T-helper 22 cell (primary cell): ENCODE measurements at regions not wholly inside any gene's neighbourhood (a gene's known extent, or its start where the extent isn't known, plus 50 kb on each side); places are given as distances from the start of the nearest gene placed in this dataset.
A peak's percentile ranks its signal among the peaks of the same experiment; 100 is the strongest.
"Not testable (repeated sequence)": the region's sequence is repeated elsewhere in the genome, so short reads cannot be mapped to it uniquely, and the experiment has no call there.

Experiments
- DNase-seq: peaks from one replicate; pipeline ENCODE4 v3.0.0-alpha.2; 2020; ENCODE audit warnings: low read depth

- no peak for DNase-seq
Measured at GRCh38 chr12:25424211-25424731, 128.8 kb downstream of the LMNTD1 start.

DNA sequence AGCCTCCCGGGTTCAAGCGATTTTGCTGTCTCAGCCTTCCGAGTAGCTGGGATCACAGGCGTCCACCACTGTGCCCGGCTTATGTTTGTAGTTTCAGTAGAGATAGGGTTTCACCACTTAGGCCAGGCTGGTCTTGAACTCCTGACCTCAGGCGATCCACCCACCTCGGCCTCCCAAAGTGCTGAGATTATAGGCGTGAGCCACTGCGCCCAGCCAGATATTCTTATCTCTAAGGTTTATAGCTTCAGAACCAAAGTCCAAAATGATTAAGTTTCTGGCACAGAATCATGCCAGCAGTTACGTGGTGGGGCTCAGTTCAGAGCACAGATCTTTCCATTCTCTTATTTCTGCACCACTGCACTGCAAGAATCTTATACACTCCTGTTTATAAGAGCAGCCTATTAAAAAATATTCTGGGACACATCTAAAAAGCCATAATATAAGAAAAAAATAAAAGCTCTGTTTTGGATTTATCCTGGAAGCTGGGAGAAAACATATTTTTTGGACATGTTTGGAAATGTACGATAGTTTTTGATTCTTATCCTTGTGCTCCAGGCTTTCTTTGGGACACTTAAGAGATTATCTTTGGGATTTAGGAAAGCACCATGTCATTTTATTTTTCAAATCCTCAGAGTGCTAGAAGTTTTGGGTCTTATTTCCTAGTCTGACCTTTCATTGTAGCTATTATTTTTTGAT is 129.6 kb downstream of the LMNTD1 start:
- DNase-seq, result no peak

GRCh38 chr12:25422241-25422640 is 130.8 kb downstream of the LMNTD1 start:
- DNase-seq, result no peak

GRCh38 chr12:25421651-25422167 is 131.4 kb downstream of the LMNTD1 start:
- no peak for DNase-seq

DNA sequence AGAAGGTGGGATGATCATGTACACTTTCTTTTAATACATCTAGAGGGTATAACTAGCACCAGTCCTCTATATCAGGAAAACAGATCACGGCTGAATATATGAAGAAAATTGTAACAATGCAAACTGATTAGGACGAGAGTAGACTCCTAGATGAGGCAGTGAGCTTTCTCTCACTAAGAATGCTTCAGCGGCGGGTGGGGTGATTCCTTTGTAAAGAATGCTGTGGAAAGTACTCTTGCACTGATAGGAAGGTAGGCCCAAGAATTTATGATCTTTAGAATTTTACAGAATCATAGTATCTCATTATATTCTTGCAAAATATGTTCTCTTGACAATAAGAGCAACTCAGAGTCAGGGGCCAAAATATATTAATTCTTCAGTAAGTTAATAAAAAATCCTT is 133.0 kb downstream of the LMNTD1 start:
- DNase-seq, result no peak

DNA sequence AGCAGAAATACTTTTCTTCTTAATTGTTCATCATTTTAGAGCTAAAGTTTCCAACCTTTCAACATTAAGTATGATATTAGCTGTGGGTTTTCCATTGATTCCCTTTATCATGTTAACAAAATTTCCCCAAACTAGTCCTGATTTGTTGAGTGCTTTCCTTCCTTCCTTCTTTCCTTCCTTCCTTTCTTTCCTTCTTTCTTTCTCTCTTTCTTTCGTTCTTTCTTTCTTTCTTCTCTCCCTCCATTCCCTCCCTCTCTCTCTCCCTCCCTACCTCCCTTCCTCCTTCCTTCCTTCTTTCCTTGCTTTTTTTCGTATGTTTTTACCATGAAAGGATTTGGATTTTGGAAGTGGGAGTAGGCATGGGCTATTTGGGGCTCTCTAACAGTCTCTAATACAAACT is 133.5 kb downstream of the LMNTD1 start:
- DNase-seq, result no peak

DNA sequence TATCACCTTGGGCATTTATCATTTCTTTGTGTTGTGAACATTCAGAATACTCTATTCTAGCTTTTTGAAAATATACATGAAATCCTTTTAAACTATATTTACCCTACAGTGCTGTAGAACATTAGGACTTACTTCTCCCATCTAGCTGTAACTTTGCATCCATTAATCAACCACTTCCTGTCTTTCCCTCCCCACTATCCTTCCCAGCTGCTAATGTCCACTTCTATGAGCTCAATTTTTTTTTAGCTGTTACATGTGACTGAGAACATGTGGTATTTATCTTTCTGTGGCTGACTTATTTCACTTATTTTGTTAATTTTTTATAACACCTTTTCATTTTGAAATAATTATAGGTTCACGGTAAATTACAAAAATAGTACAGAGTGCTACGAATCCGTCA is 136.0 kb downstream of the LMNTD1 start:
- DNase-seq, result no peak

DNA sequence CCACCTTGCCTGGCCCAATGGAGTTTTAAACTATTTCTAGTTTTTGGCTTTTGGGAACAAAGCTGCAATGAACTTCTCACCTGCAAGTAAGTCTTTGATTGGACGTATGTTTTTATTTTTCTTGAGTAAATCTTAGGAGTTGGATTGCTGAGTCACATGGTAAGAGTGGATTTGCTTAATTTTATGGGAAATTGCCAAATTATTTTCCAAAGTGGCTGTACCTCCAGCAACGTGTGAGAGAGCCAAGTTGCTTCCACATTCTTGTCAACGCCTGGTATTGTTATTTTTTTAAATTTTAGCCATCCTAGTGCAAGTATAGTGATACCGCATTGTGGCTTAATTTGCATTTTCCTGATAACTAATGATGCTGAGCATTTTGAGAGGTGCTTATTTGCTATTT is 136.6 kb downstream of the LMNTD1 start:
- no peak for DNase-seq

- no peak for DNase-seq
Measured at GRCh38 chr12:25415004-25415403, 138.1 kb downstream of the LMNTD1 start.

DNA sequence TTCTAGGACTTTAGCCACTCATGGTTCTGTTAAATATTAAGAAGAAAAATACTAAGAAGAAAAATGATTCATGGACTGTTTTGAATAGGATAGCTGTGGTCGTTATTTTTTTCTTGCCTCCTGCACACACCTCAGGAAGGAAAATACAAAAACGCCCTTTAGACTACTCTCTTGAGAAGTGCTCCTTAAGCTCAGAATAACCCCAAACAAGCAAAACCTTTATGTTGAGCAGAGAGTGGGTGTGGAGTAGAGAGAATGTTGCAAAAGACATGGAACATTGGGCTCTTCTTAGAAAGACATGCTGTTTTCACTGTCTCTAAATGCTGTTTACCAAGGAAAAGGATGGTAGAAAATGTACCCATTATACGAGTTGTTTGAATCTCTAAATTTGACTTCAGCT is 140.3 kb downstream of the LMNTD1 start:
- DNase-seq, result no peak

DNA sequence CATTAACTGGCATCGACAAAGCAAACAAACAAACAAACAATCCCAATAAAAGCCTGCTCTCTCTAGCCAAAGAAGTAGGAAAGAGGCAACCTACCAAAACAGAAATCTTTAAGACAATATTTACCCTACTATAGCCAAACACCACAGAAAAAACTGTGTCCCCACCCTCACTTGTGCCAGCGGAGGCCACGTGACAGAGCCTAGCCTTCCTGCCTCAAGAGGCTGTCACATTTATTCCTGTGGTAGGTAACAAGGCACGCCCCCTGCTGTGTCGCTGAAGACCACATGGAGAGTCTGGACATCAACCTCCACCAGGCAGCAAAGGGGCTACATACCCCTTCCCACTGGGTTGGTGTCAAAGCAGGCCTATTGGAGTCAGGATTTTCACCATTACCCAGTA is 148.1 kb downstream of the LMNTD1 start:
- no peak for DNase-seq

DNA sequence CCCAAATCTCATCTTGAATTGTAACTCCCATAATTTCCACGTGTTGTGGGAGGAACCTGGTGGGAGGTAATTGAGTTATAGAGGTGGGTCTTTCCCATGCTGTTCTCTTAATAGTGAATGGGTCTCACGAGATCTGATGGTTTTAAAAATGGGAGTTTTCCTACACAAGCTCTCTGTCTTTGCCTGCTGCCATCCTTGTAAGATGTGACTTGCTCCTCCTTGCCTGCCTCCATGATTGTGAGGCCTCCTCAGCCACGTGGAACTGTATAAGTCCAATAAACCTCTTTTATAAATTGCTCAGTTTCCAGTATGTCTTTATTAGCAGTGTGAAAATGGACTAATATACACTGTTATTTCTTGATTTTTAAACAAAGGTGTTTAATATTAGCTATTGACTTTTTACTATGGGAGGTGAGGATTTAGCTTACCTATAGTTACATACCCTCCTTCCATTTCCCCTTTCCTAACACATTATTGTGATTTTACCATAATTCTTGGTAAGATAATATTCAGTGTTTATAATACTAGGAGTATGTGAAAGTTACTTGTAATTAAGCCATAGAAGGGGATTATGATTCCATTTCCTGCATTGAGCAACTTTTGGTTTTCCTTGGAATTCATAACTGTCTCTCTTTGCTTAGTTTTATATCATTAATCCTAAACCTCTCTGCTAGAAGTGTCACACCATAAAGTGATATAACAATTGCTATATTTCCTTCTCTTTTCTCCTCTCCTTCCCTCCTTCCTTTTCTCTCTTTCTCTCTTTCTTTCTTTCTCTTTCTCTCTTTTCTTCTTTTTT is 151.0 kb upstream of the KRAS start:
- no peak for DNase-seq

DNA sequence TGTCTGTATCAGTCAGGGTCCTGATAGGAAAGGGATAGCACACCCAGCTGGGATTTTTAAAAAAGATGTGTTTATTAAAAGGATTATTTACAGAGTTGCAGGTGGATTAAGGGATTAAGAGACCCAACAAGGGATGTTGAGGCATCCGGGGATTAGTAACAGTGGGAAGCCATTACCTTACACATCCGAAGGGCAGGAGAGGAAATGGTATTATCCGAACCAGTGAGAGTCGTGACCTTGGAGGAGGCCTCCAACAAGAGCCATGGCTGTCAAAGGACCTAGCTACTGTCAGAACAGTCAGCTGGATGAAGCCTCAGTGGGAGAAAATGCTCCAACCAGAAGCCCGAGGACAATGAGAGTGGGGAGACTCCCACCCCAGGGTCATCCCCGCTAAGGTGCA is 146.3 kb upstream of the KRAS start:
- no peak for DNase-seq

DNA sequence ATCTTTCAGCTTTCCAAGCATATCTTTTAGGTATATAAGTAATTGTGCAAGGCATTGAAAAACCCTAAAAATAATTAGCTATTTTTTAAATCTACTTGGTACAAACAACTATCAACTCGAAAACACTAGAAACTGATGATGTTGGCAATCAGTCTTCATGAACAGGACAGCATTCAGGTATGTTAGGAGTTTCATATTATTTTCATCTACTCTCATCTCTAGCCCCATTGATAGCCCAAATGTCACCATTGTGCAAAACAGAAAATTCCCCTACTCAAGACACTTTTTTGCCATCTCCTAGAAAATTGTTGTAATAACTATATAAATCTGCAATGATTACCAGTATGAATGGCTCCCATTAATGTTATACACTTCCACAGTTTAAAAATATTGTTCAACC is 144.5 kb upstream of the KRAS start:
- no peak for DNase-seq

- not testable (repeated sequence) for DNase-seq
Measured at GRCh38 chr12:25394775-25395174, 144.0 kb upstream of the KRAS start.

GRCh38 chr12:25394025-25394424 is 143.3 kb upstream of the KRAS start:
- no peak for DNase-seq

DNA sequence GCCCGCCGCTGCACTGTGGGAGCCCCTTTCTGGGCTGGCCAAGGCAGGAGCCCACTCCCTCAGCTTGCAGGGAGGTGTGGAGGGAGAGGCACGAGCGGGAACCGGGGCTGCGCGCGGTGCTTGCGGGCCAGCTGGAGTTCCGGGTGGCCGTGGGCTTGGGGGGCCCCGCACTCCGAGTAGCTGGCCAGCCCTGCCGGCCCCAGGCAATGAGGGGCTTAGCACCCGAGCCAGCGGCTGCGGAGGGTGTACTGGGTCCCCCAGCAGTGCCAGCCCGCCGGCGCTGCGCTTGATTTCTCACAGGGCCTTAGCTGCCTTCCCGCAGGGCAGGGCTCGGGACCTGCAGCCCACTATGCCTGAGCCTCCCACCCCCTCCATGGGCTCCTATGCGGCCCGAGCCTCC is 140.6 kb upstream of the KRAS start:
- not testable (repeated sequence) for DNase-seq

DNA sequence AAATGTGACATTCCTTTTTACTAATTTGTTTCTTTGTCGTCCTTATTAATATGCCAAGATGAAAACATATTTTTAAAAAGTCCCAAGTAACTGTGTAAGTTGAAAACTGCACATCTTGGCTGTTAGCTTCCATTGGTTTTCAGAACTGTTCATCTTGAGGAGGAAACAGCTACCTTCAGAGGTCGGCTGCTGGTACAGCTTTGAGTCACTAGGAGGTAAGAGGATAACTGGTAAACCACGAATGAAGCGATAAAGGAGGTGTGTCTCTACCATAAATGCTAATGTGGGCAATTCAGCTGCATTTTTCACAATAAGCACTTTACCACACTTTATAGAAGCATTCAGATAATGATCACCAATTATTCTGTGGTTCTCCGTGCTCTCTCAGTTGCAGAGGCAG is 137.5 kb upstream of the KRAS start:
- no peak for DNase-seq

- DNase-seq, result no peak
Measured at GRCh38 chr12:25387732-25388050, 137.0 kb upstream of the KRAS start.

- DNase-seq, result peak; percentile 42
Measured at GRCh38 chr12:25386831-25387731, 136.4 kb upstream of the KRAS start.

GRCh38 chr12:25384893-25385248 is 134.1 kb upstream of the KRAS start:
- no peak for DNase-seq
